ENCODE measurements at regions not wholly inside any gene's neighbourhood (a gene's known extent, or its start where the extent isn't known, plus 50 kb on each side); places are given as distances from the start of the nearest gene placed in this dataset.

GRCh38 chr20:47962286-47962963, 177.1 kb upstream of the SULF2 start:
- TF ChIP-seq POLR2A (IDR thresholded peaks at IDR 0.05; ENCODE audit: low read depth, low read length) (no peak), CTCF (IDR thresholded peaks at IDR 0.05 in 2 of 3, conservative IDR thresholded peaks at IDR 0.05 in 1 of 3; ENCODE audit: control insufficient read depth in 2 of 3, extremely low read depth in 1 of 3, insufficient read depth in 1 of 3, low read depth in 3 of 3, low read length in 3 of 3) (no peak), RCOR1 (conservative IDR thresholded peaks at IDR 0.05; ENCODE audit: low read depth, low read length) (no peak), MAX (IDR thresholded peaks at IDR 0.05; ENCODE audit: low read depth, low read length) (no peak), EGR1 (IDR thresholded peaks at IDR 0.05; ENCODE audit: borderline replicate concordance in 1 of 2, low read depth in 2 of 2, low read length in 2 of 2) (no peak)
